HCT116 (cell line): ENCODE measurements at regions not wholly inside any gene's neighbourhood (a gene's known extent, or its start where the extent isn't known, plus 50 kb on each side); places are given as distances from the start of the nearest gene placed in this dataset.

Experiments
- CEBPB ChIP-seq: IDR thresholded peaks from 2 replicates; pipeline ENCODE4 v1.6.1; 2012; ENCODE audit warnings: low read depth
- EZH2 ChIP-seq: fragments of 200-600 bp; sonication (generic); IDR thresholded peaks from 2 replicates; pipeline ENCODE4 v1.6.1; 2017; ENCODE audit warnings: antibody characterized with exemption, mixed run types
- EZH2phosphoT487 ChIP-seq: fragments of 200-600 bp; IDR thresholded peaks from 2 replicates; pipeline ENCODE4 v1.6.1; 2018; ENCODE audit warnings: antibody characterized with exemption, borderline replicate concordance
- POLR2A ChIP-seq: IDR thresholded peaks from 2 replicates; pipeline ENCODE4 v1.7.0; 2011; ENCODE audit warnings: borderline replicate concordance; ENCODE audit not compliant: insufficient read depth, insufficient read length; ENCODE audit errors: extremely low read depth
- POLR2AphosphoS5 ChIP-seq: IDR thresholded peaks from 2 replicates; pipeline ENCODE4 v1.6.1; 2011; ENCODE audit warnings: mild to moderate bottlenecking, low read depth, low read length, moderate library complexity
- RAD21 ChIP-seq: IDR thresholded peaks from 2 replicates; pipeline ENCODE4 v1.6.1; 2012; ENCODE audit warnings: low read depth, mild to moderate bottlenecking
- REST ChIP-seq: IDR thresholded peaks from 2 replicates; pipeline ENCODE4 v1.6.1; 2012; ENCODE audit warnings: low read depth
- SP1 ChIP-seq: IDR thresholded peaks from 2 replicates; pipeline ENCODE4 v1.6.1; 2012; ENCODE audit warnings: low read depth
- ZNF274 ChIP-seq: fragments of 200-500 bp; sonication (Bioruptor generic); IDR thresholded peaks from 2 replicates; pipeline ENCODE4 v1.6.1; 2014; ENCODE audit warnings: mild to moderate bottlenecking, low read depth, low read length, inconsistent platforms
- TF ChIP-seq, protein P1 (sequence below), 3 experiments: fragments of 200-600 bp in 1 of 3; sonication (generic) in 1 of 3; IDR thresholded peaks in 2 of 3; conservative IDR thresholded peaks in 1 of 3; 2 replicates each; pipeline ENCODE4 v1.5.1; 2012 to 2017; ENCODE audit warnings: low read depth in 2 of 3, low read length in 2 of 3, antibody characterized with exemption in 1 of 3, borderline replicate concordance in 1 of 3, control low read depth in 1 of 3, mild to moderate bottlenecking in 1 of 3, mixed read lengths in 1 of 3, mixed run types in 1 of 3, moderate library complexity in 1 of 3; ENCODE audit not compliant: insufficient read depth in 1 of 3
- TF ChIP-seq, protein P2 (sequence below): IDR thresholded peaks from 2 replicates; pipeline ENCODE4 v1.6.1; 2012

GRCh38 chr1:232447125-232447524 is 182.8 kb downstream of the SIPA1L2 start:
- no peak for TF ChIP-seq POLR2A
- TF ChIP-seq, protein P1, sequence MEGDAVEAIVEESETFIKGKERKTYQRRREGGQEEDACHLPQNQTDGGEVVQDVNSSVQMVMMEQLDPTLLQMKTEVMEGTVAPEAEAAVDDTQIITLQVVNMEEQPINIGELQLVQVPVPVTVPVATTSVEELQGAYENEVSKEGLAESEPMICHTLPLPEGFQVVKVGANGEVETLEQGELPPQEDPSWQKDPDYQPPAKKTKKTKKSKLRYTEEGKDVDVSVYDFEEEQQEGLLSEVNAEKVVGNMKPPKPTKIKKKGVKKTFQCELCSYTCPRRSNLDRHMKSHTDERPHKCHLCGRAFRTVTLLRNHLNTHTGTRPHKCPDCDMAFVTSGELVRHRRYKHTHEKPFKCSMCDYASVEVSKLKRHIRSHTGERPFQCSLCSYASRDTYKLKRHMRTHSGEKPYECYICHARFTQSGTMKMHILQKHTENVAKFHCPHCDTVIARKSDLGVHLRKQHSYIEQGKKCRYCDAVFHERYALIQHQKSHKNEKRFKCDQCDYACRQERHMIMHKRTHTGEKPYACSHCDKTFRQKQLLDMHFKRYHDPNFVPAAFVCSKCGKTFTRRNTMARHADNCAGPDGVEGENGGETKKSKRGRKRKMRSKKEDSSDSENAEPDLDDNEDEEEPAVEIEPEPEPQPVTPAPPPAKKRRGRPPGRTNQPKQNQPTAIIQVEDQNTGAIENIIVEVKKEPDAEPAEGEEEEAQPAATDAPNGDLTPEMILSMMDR (IDR thresholded peaks at IDR 0.05 in 2 of 3, conservative IDR thresholded peaks at IDR 0.05 in 1 of 3; ENCODE audit: borderline replicate concordance in 1 of 3, insufficient read depth in 1 of 3, low read depth in 2 of 3, low read length in 2 of 3), result no peak
- no peak for TF ChIP-seq EZH2
- no peak for TF ChIP-seq POLR2AphosphoS5
- TF ChIP-seq CEBPB, result no peak
- TF ChIP-seq, protein P2, sequence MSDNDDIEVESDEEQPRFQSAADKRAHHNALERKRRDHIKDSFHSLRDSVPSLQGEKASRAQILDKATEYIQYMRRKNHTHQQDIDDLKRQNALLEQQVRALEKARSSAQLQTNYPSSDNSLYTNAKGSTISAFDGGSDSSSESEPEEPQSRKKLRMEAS, result no peak
- no peak for TF ChIP-seq EZH2phosphoT487
- TF ChIP-seq RAD21, result no peak
- no peak for TF ChIP-seq ZNF274
- no peak for TF ChIP-seq SP1
- no peak for TF ChIP-seq REST
